ENCODE measurements at regions not wholly inside any gene's neighbourhood (a gene's known extent, or its start where the extent isn't known, plus 50 kb on each side); places are given as distances from the start of the nearest gene placed in this dataset.

GRCh38 chr1:193435781-193436180 is 249.4 kb upstream of the B3GALT2 start:
- no peak for DNase-seq
- Mint-ChIP-seq H3K27ac (no peak overlapping the region), H3K4me1 (no peaks in the 10 kb centered on the region), H3K9me3 (peaks cover 57% of the 10 kb centered on the region), H3K27me3 (ENCODE audit: low read depth, poor library complexity) (peaks cover 3% of the 10 kb centered on the region), H3K4me3 (no peak overlapping the region), H3K36me3 (ENCODE audit: low read depth) (peaks cover 6% of the 10 kb centered on the region)
- no peak for TF ChIP-seq CTCF (IDR thresholded peaks at IDR 0.05)

GRCh38 chr1:193434319-193434718 is 247.9 kb upstream of the B3GALT2 start:
- peaks cover 6% of the 10 kb centered on the region for H3K36me3 Mint-ChIP-seq (ENCODE audit: low read depth)
- peaks cover 3% of the 10 kb centered on the region for H3K27me3 Mint-ChIP-seq (ENCODE audit: low read depth, poor library complexity)
- H3K27ac Mint-ChIP-seq: no peak overlapping the region
- no peak for DNase-seq
- TF ChIP-seq CTCF (IDR thresholded peaks at IDR 0.05): no peak
- no peaks in the 10 kb centered on the region for H3K4me1 Mint-ChIP-seq
- H3K4me3 Mint-ChIP-seq: no peak overlapping the region
- peaks cover 57% of the 10 kb centered on the region for H3K9me3 Mint-ChIP-seq

- Mint-ChIP-seq H3K27me3 (ENCODE audit: low read depth, poor library complexity) (peaks cover 3% of the 10 kb centered on the region), H3K4me1 (no peaks in the 10 kb centered on the region), H3K27ac (no peak overlapping the region), H3K4me3 (no peak overlapping the region), H3K9me3 (peaks cover 57% of the 10 kb centered on the region), H3K36me3 (ENCODE audit: low read depth) (peaks cover 6% of the 10 kb centered on the region)
- TF ChIP-seq CTCF (IDR thresholded peaks at IDR 0.05): no peak
- DNase-seq: no peak
Observed at GRCh38 chr1:193433599-193433998, 247.2 kb upstream of the B3GALT2 start.

- H3K4me3 Mint-ChIP-seq: no peak overlapping the region
- H3K4me1 Mint-ChIP-seq: no peaks in the 10 kb centered on the region
- peaks cover 53% of the 10 kb centered on the region for H3K9me3 Mint-ChIP-seq
- no peak for DNase-seq
- H3K27me3 Mint-ChIP-seq (ENCODE audit: low read depth, poor library complexity): peaks cover 3% of the 10 kb centered on the region
- no peak for TF ChIP-seq CTCF (IDR thresholded peaks at IDR 0.05)
- H3K36me3 Mint-ChIP-seq (ENCODE audit: low read depth): peaks cover 6% of the 10 kb centered on the region
- H3K27ac Mint-ChIP-seq: no peak overlapping the region
Observed at GRCh38 chr1:193432979-193433587, 246.7 kb upstream of the B3GALT2 start.

DNA sequence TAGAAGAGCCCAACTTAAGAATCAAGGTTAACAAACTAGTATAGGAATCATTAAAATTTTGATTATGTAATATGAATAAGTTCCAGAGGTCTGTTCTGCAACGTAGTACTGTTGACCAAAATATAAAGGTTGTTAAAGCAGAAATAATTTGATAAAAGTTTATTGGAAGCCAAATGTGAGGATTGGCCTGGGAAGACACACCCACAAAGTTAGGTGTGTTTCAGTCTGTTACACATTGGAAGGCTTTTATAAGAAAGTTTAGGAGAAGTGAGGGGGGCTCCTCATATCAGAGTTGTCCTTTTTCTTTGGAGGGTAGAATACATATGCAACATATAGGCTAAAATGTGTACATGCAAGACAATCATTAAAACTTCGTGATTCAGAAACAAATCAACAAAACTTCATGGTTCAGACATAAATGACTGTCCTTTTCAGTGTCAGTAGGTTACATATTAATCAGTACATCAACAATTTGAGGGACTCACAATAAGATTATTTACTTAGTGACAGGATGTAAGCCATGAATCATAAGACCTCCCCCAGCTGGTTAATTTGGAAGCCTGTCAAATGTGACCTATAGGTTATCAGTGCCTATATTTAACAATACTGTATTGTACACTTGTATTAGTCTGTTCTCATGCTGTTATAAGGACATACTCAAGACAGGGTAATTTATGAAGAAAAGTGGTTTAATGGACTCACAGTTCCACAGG is 245.0 kb upstream of the B3GALT2 start:
- peaks cover 46% of the 10 kb centered on the region for H3K9me3 Mint-ChIP-seq
- DNase-seq: no peak
- TF ChIP-seq CTCF (IDR thresholded peaks at IDR 0.05): no peak
- peaks cover 3% of the 10 kb centered on the region for H3K27me3 Mint-ChIP-seq (ENCODE audit: low read depth, poor library complexity)
- H3K4me1 Mint-ChIP-seq: peaks cover 9% of the 10 kb centered on the region
- H3K36me3 Mint-ChIP-seq (ENCODE audit: low read depth): peaks cover 6% of the 10 kb centered on the region
- no peak overlapping the region for H3K27ac Mint-ChIP-seq
- no peak overlapping the region for H3K4me3 Mint-ChIP-seq

DNA sequence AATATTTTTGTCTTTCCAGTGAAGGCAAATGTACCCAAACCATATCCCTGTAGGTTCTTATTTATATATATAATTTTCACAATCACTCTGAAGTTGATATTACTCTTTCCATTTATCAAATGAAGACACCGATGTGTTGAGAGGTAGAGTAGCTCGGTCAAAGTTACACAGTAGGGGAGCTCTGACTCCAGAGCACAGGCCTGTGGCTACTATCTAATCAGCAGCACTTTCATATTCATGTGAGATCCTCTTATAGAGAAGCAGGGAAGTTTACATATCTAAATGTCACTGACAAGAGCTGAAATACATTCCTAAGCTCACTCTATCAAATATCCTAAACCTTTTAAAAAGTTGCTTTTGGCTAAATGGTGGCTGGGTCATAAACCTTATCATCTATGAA is 241.1 kb upstream of the B3GALT2 start:
- H3K36me3 Mint-ChIP-seq (ENCODE audit: low read depth): no peaks in the 10 kb centered on the region
- H3K4me1 Mint-ChIP-seq: peaks cover 9% of the 10 kb centered on the region
- H3K27me3 Mint-ChIP-seq (ENCODE audit: low read depth, poor library complexity): peaks cover 3% of the 10 kb centered on the region
- no peak for TF ChIP-seq CTCF (IDR thresholded peaks at IDR 0.05)
- H3K9me3 Mint-ChIP-seq: peaks cover 14% of the 10 kb centered on the region
- H3K27ac Mint-ChIP-seq: no peak overlapping the region
- DNase-seq: no peak
- no peak overlapping the region for H3K4me3 Mint-ChIP-seq
